ENCODE measurements at regions not wholly inside any gene's neighbourhood (a gene's known extent, or its start where the extent isn't known, plus 50 kb on each side); places are given as distances from the start of the nearest gene placed in this dataset.

DNA sequence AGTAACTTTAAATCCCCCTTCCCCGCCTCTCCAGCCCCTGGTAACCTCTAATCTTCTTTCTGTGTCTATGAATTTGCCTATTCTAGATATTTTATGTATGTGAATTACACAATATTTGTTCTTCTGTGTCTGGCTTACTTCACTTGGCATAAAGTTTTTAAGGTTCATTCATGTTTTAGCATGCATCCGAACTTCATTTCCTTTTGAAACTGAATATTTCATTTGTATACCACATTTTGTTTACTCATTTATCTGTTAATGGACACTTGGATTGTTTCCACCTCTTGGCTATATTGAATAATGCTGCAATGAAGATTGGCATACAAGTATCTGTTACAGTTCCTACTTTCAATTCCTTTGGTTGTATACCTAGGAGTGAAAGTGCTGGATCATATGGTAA, 205.3 kb downstream of the TM2D1 start:
- TF ChIP-seq CTCF (IDR thresholded peaks at IDR 0.05; ENCODE audit: control extremely low read depth in 1 of 3, insufficient read depth in 1 of 3, low read depth in 1 of 3, low read length in 3 of 3), result no peak
- no peak for TF ChIP-seq RFX5 (IDR thresholded peaks at IDR 0.05; ENCODE audit: borderline replicate concordance, low read depth, low read length)
- TF ChIP-seq POLR2AphosphoS5 (IDR thresholded peaks at IDR 0.05; ENCODE audit: low read depth, low read length), result no peak
- no peak for TF ChIP-seq EP300 (IDR thresholded peaks at IDR 0.05; ENCODE audit: borderline replicate concordance in 1 of 2, low read depth in 2 of 2, low read length in 2 of 2)
- TF ChIP-seq SP1 (IDR thresholded peaks at IDR 0.05; ENCODE audit: low read depth, low read length), result no peak
- no peak for TF ChIP-seq POLR2A (IDR thresholded peaks at IDR 0.05; ENCODE audit: control extremely low read depth in 1 of 2, low read depth in 2 of 2, low read length in 2 of 2)
- TF ChIP-seq EZH2 (IDR thresholded peaks at IDR 0.05; ENCODE audit: low read depth, low read length, severe bottlenecking), result no peak
- no peak for TF ChIP-seq YY1 (IDR thresholded peaks at IDR 0.05; ENCODE audit: low read depth, low read length)
- no peak for TF ChIP-seq FOSL1 (IDR thresholded peaks at IDR 0.05; ENCODE audit: insufficient read depth, low read depth, low read length)
- no peak for TF ChIP-seq ZNF274 (IDR thresholded peaks at IDR 0.05; ENCODE audit: borderline replicate concordance, extremely low read depth, low read length)
- no peak for TF ChIP-seq MAFK (IDR thresholded peaks at IDR 0.05; ENCODE audit: low read depth, low read length)
- TF ChIP-seq GTF2F1 (IDR thresholded peaks at IDR 0.05; ENCODE audit: borderline replicate concordance, low read depth, low read length), result no peak
